ENCODE measurements at regions not wholly inside any gene's neighbourhood (a gene's known extent, or its start where the extent isn't known, plus 50 kb on each side); places are given as distances from the start of the nearest gene placed in this dataset.
A peak's percentile ranks its signal among the peaks of the same experiment; 100 is the strongest.

GRCh38 chr3:103818800-103819199, 1384.0 kb downstream of the ZPLD1 start:
- CTCF ChIA-PET = no interaction called here
- TF ChIP-seq HDGF (IDR thresholded peaks at IDR 0.05; ENCODE audit: borderline replicate concordance) (no peak), FOXM1 (IDR thresholded peaks at IDR 0.05; ENCODE audit: borderline replicate concordance) (no peak), LEF1 (IDR thresholded peaks at IDR 0.05; ENCODE audit: borderline replicate concordance) (no peak), BHLHE40 (IDR thresholded peaks at IDR 0.05; ENCODE audit: borderline replicate concordance) (no peak), NFRKB (IDR thresholded peaks at IDR 0.05) (no peak), TARDBP (IDR thresholded peaks at IDR 0.05) (no peak), FOXK2 (IDR thresholded peaks at IDR 0.05) (no peak), SP1 (IDR thresholded peaks at IDR 0.05) (no peak), PKNOX1 (IDR thresholded peaks at IDR 0.05) (no peak), ARNT (IDR thresholded peaks at IDR 0.05) (no peak), ELF4 (IDR thresholded peaks at IDR 0.05) (no peak), SUZ12 (IDR thresholded peaks at IDR 0.05) (no peak), CTBP1 (IDR thresholded peaks at IDR 0.05; ENCODE audit: borderline replicate concordance) (no peak), ZNF384 (IDR thresholded peaks at IDR 0.05) (no peak), FOXA1 (IDR thresholded peaks at IDR 0.05) (no peak), L3MBTL2 (conservative IDR thresholded peaks at IDR 0.05) (no peak)
- POLR2A ChIA-PET = no interaction called here
- no peak for DNase-seq (ENCODE audit: extremely low spot score)

GRCh38 chr3:103825586-103825985, 1390.8 kb downstream of the ZPLD1 start:
- DNase-seq (ENCODE audit: extremely low spot score) = no peak
- CTCF ChIA-PET = no interaction called here
- TF ChIP-seq L3MBTL2 (conservative IDR thresholded peaks at IDR 0.05) (no peak), SUZ12 (IDR thresholded peaks at IDR 0.05) (no peak), FOXM1 (IDR thresholded peaks at IDR 0.05; ENCODE audit: borderline replicate concordance) (no peak), BHLHE40 (IDR thresholded peaks at IDR 0.05; ENCODE audit: borderline replicate concordance) (no peak), NFRKB (IDR thresholded peaks at IDR 0.05) (no peak), FOXK2 (IDR thresholded peaks at IDR 0.05) (no peak), LEF1 (IDR thresholded peaks at IDR 0.05; ENCODE audit: borderline replicate concordance) (no peak)
- POLR2A ChIA-PET = no interaction called here

- POLR2A ChIA-PET = no interaction called here
- TF ChIP-seq CTBP1 (IDR thresholded peaks at IDR 0.05; ENCODE audit: borderline replicate concordance) (no peak), PKNOX1 (IDR thresholded peaks at IDR 0.05) (no peak), ARNT (IDR thresholded peaks at IDR 0.05) (no peak), FOXA1 (IDR thresholded peaks at IDR 0.05) (no peak), FOXK2 (IDR thresholded peaks at IDR 0.05) (no peak), TARDBP (IDR thresholded peaks at IDR 0.05) (no peak), HDGF (IDR thresholded peaks at IDR 0.05; ENCODE audit: borderline replicate concordance) (no peak), FOXM1 (IDR thresholded peaks at IDR 0.05; ENCODE audit: borderline replicate concordance) (no peak), LEF1 (IDR thresholded peaks at IDR 0.05; ENCODE audit: borderline replicate concordance) (no peak), SUZ12 (IDR thresholded peaks at IDR 0.05) (no peak), L3MBTL2 (conservative IDR thresholded peaks at IDR 0.05) (no peak), ZNF384 (IDR thresholded peaks at IDR 0.05) (no peak), SP1 (IDR thresholded peaks at IDR 0.05) (no peak), NFRKB (IDR thresholded peaks at IDR 0.05) (no peak), BHLHE40 (IDR thresholded peaks at IDR 0.05; ENCODE audit: borderline replicate concordance) (no peak), ELF4 (IDR thresholded peaks at IDR 0.05) (no peak)
- CTCF ChIA-PET = no interaction called here
- DNase-seq (ENCODE audit: extremely low spot score) = no peak
These were observed 1395.0 kb downstream of the ZPLD1 start for GRCh38 chr3:103829723-103830326.

GRCh38 chr3:103847081-103848062, 1412.6 kb downstream of the ZPLD1 start:
- no peak for DNase-seq (ENCODE audit: extremely low spot score)
- ChIA-PET CTCF (no interaction called here), POLR2A (no interaction called here)
- TF ChIP-seq CTBP1 (IDR thresholded peaks at IDR 0.05; ENCODE audit: borderline replicate concordance) (0 out of 2 replicates have a peak, but pooled peaks have one; percentile 11), LEF1 (IDR thresholded peaks at IDR 0.05; ENCODE audit: borderline replicate concordance) (no peak)

GRCh38 chr3:103851793-103852192, 1417.0 kb downstream of the ZPLD1 start:
- ChIA-PET CTCF (no interaction called here), POLR2A (no interaction called here)
- no peak for DNase-seq (ENCODE audit: extremely low spot score)
- TF ChIP-seq BHLHE40 (IDR thresholded peaks at IDR 0.05; ENCODE audit: borderline replicate concordance) = no peak

- CTCF ChIA-PET = no interaction called here
- POLR2A ChIA-PET = no interaction called here
- TF ChIP-seq SP1 (IDR thresholded peaks at IDR 0.05) = no peak
- TF ChIP-seq ELF4 (IDR thresholded peaks at IDR 0.05) = no peak
- no peak for TF ChIP-seq BHLHE40 (IDR thresholded peaks at IDR 0.05; ENCODE audit: borderline replicate concordance)
- TF ChIP-seq HDGF (IDR thresholded peaks at IDR 0.05; ENCODE audit: borderline replicate concordance) = no peak
- TF ChIP-seq TARDBP (IDR thresholded peaks at IDR 0.05) = no peak
- TF ChIP-seq FOXK2 (IDR thresholded peaks at IDR 0.05) = no peak
- DNase-seq (ENCODE audit: extremely low spot score) = no peak
These were observed 1427.6 kb downstream of the ZPLD1 start for GRCh38 chr3:103862415-103862814.

GRCh38 chr3:103863381-103863780, 1428.6 kb downstream of the ZPLD1 start:
- CTCF ChIA-PET = no interaction called here
- no peak for DNase-seq (ENCODE audit: extremely low spot score)

More at GRCh38 chr3:103863381-103863780, 1428.6 kb downstream of the ZPLD1 start:
- TF ChIP-seq NFRKB (IDR thresholded peaks at IDR 0.05) = no peak
- TF ChIP-seq SUZ12 (IDR thresholded peaks at IDR 0.05) = no peak
- no peak for TF ChIP-seq L3MBTL2 (conservative IDR thresholded peaks at IDR 0.05)
- no peak for TF ChIP-seq ARNT (IDR thresholded peaks at IDR 0.05)
- no peak for TF ChIP-seq CTBP1 (IDR thresholded peaks at IDR 0.05; ENCODE audit: borderline replicate concordance)
- TF ChIP-seq TARDBP (IDR thresholded peaks at IDR 0.05) = no peak
- no peak for TF ChIP-seq SP1 (IDR thresholded peaks at IDR 0.05)
- no peak for TF ChIP-seq ZNF384 (IDR thresholded peaks at IDR 0.05)
- no peak for TF ChIP-seq FOXA1 (IDR thresholded peaks at IDR 0.05)
- no peak for TF ChIP-seq LEF1 (IDR thresholded peaks at IDR 0.05; ENCODE audit: borderline replicate concordance)
- TF ChIP-seq BHLHE40 (IDR thresholded peaks at IDR 0.05; ENCODE audit: borderline replicate concordance) = no peak
- TF ChIP-seq ELF4 (IDR thresholded peaks at IDR 0.05) = no peak
- no peak for TF ChIP-seq HDGF (IDR thresholded peaks at IDR 0.05; ENCODE audit: borderline replicate concordance)
- TF ChIP-seq FOXK2 (IDR thresholded peaks at IDR 0.05) = no peak
- POLR2A ChIA-PET = no interaction called here

All from HEK293T (cell line).